ENCODE measurements at regions not wholly inside any gene's neighbourhood (a gene's known extent, or its start where the extent isn't known, plus 50 kb on each side); places are given as distances from the start of the nearest gene placed in this dataset.

DNA sequence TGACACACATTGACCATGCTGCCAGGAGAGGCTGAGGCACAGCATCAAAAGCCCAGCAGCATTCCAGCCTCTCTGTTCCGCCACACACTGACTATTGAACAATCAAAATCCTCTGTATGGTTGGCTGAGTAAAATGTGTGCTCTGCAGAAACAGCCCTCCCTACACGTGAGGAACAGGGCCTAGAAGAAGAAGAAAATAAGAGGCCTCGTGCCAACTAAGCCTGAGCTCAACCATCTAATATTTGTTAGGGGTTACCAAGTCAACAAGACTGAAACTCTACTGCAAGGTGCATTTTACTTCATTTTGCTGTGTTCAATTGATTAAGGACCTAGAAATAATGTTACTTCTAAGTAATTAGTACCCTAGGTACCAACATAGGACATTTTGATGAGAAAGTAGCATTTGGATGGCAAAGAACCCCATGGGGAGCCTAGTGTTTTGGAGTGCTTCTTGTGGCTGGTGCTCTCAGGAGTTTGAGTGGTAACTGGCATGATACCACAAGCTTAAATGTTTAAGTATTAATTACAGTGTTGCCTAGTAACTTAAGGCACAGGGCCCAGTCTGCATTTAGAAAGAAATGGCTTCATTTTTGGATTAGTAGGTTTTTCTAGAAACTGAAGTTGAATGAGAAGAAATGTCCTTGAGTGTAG lies 146.6 kb upstream of the PLN start:
- TF ChIP-seq, protein P1, sequence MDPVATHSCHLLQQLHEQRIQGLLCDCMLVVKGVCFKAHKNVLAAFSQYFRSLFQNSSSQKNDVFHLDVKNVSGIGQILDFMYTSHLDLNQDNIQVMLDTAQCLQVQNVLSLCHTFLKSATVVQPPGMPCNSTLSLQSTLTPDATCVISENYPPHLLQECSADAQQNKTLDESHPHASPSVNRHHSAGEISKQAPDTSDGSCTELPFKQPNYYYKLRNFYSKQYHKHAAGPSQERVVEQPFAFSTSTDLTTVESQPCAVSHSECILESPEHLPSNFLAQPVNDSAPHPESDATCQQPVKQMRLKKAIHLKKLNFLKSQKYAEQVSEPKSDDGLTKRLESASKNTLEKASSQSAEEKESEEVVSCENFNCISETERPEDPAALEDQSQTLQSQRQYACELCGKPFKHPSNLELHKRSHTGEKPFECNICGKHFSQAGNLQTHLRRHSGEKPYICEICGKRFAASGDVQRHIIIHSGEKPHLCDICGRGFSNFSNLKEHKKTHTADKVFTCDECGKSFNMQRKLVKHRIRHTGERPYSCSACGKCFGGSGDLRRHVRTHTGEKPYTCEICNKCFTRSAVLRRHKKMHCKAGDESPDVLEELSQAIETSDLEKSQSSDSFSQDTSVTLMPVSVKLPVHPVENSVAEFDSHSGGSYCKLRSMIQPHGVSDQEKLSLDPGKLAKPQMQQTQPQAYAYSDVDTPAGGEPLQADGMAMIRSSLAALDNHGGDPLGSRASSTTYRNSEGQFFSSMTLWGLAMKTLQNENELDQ (tag by site-specific recombination; IDR thresholded peaks at IDR 0.05; ENCODE audit: low read depth), result no peak
- TF ChIP-seq ZNF37A (tag by site-specific recombination; IDR thresholded peaks at IDR 0.05) (no peak), ZNF335 (tag by site-specific recombination; conservative IDR thresholded peaks at IDR 0.05) (no peak), ZNF155 (tag by site-specific recombination; IDR thresholded peaks at IDR 0.05) (no peak), ZNF558 (tag by site-specific recombination; IDR thresholded peaks at IDR 0.05) (no peak), ZBTB1 (tag by site-specific recombination; IDR thresholded peaks at IDR 0.05) (no peak)

Measured in HEK293 (cell line).